KBM-7 (cell line): ENCODE measurements at regions not wholly inside any gene's neighbourhood (a gene's known extent, or its start where the extent isn't known, plus 50 kb on each side); places are given as distances from the start of the nearest gene placed in this dataset.

Experiments used
- DNase-seq: peaks from one replicate; pipeline ENCODE4 v3.0.0-alpha.2; 2015
- in situ Hi-C: fragments of 300-500 bp; cut with MboI; formaldehyde crosslinking; loops from 2 replicates; pipeline ENCODE4 v1.14.3; 2020; ENCODE audit warnings: low sequenced_read_pairs, low pct_unique_long_range_greater_than_20kb, mixed read lengths

GRCh38 chr14:41419709-41420108 is 187.0 kb upstream of the LRFN5 start:
- no peak for DNase-seq
- in situ Hi-C loops = no loop called here

- in situ Hi-C loops = no loop called here
- DNase-seq = no peak
Measured at GRCh38 chr14:41418851-41419250, 187.8 kb upstream of the LRFN5 start.

GRCh38 chr14:41409806-41410205 is 196.9 kb upstream of the LRFN5 start:
- in situ Hi-C loops = no loop called here
- no peak for DNase-seq

- in situ Hi-C loops = no loop called here
Measured at GRCh38 chr14:41404126-41404525, 202.6 kb upstream of the LRFN5 start.

GRCh38 chr14:41403360-41403759 is 203.3 kb upstream of the LRFN5 start:
- in situ Hi-C loops = no loop called here
- no peak for DNase-seq

More at GRCh38 chr14:41404126-41404525, 202.6 kb upstream of the LRFN5 start:
- DNase-seq = no peak

GRCh38 chr14:41397926-41398325 is 208.8 kb upstream of the LRFN5 start:
- in situ Hi-C loops = no loop called here
- no peak for DNase-seq

- in situ Hi-C loops = no loop called here
- DNase-seq = no peak
Measured at GRCh38 chr14:41393512-41393911, 213.2 kb upstream of the LRFN5 start.

- in situ Hi-C loops = no loop called here
- DNase-seq = no peak
Measured at GRCh38 chr14:41392226-41392625, 214.4 kb upstream of the LRFN5 start.

- no peak for DNase-seq
- in situ Hi-C loops = no loop called here
Measured at GRCh38 chr14:41389355-41389754, 217.3 kb upstream of the LRFN5 start.

GRCh38 chr14:41385797-41386196 is 220.9 kb upstream of the LRFN5 start:
- DNase-seq = no peak
- in situ Hi-C loops = no loop called here

GRCh38 chr14:41380017-41380416 is 226.7 kb upstream of the LRFN5 start:
- in situ Hi-C loops = no loop called here
- DNase-seq = no peak

GRCh38 chr14:41378526-41378925 is 228.2 kb upstream of the LRFN5 start:
- DNase-seq = no peak
- in situ Hi-C loops = no loop called here

GRCh38 chr14:41377932-41378331 is 228.7 kb upstream of the LRFN5 start:
- in situ Hi-C loops = no loop called here
- DNase-seq = no peak

- in situ Hi-C loops = no loop called here
- DNase-seq = no peak
Measured at GRCh38 chr14:41374092-41374491, 232.6 kb upstream of the LRFN5 start.

- in situ Hi-C loops = no loop called here
- DNase-seq = no peak
Measured at GRCh38 chr14:41362139-41362538, 244.5 kb upstream of the LRFN5 start.

GRCh38 chr14:41360126-41360525 is 246.6 kb upstream of the LRFN5 start:
- in situ Hi-C loops = no loop called here
- no peak for DNase-seq

GRCh38 chr14:41355866-41356265 is 250.8 kb upstream of the LRFN5 start:
- no peak for DNase-seq
- in situ Hi-C loops = no loop called here

GRCh38 chr14:41350476-41350875 is 256.2 kb upstream of the LRFN5 start:
- in situ Hi-C loops = no loop called here
- no peak for DNase-seq

- DNase-seq = no peak
- in situ Hi-C loops = no loop called here
Measured at GRCh38 chr14:41349289-41349910, 257.3 kb upstream of the LRFN5 start.

GRCh38 chr14:41343857-41344256 is 262.8 kb upstream of the LRFN5 start:
- DNase-seq = no peak
- in situ Hi-C loops = no loop called here

- DNase-seq = no peak
- in situ Hi-C loops = no loop called here
Measured at GRCh38 chr14:41313196-41313595, 293.5 kb upstream of the LRFN5 start.

GRCh38 chr14:41303506-41303905 is 303.2 kb upstream of the LRFN5 start:
- DNase-seq = no peak
- in situ Hi-C loops = no loop called here
